WTC11 (cell line): ENCODE measurements at regions not wholly inside any gene's neighbourhood (a gene's known extent, or its start where the extent isn't known, plus 50 kb on each side); places are given as distances from the start of the nearest gene placed in this dataset.

Experiments used
- CTCF ChIP-seq: fragments of 200-600 bp; IDR thresholded peaks from 2 replicates; pipeline ENCODE4 v1.8.0; 2022; ENCODE audit warnings: antibody characterized with exemption
- TF ChIP-seq, protein P1 (sequence below): sonication (generic); formaldehyde crosslinking; IDR thresholded peaks from 2 replicates; pipeline ENCODE4 v1.8.0; 2022; ENCODE audit warnings: missing genetic modification reagents
- TF ChIP-seq, protein P2 (sequence below): sonication (generic); formaldehyde crosslinking; conservative IDR thresholded peaks from 2 replicates; pipeline ENCODE4 v1.8.1; 2022; ENCODE audit warnings: mild to moderate bottlenecking, missing genetic modification reagents

DNA sequence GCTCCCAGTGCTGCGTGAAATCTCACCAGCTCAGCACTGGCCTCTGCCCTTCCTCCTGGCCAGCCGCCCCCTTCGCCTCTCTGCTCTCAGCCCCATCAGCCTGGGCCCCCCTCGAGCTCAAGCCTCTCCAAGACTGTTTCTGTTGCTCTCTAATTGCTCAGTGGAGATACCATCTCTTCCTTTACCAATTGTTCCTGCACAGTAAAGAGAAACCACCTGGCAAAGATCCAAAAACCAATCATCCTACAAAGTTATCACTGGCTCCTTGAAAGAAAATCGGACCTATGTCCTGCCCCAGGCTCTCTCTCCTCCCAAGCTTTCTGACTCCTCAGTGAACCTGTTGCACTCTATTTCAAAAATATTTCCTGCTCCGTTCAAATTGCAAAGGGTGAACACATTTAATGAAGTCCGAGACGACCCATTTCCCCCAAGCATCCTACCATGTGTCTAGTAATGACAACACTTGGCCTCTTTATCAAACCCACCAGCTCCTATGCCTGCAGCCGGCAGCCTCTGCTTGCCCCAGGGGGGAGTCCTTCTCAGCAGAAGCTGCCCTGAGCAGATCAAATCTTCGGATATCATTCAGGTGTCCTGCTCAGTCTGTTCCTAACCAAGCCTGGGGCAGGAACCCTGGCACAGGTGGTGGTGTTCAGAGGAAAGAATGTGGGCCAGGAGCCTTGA is 53.7 kb upstream of the FAM174B start:
- TF ChIP-seq, protein P1, sequence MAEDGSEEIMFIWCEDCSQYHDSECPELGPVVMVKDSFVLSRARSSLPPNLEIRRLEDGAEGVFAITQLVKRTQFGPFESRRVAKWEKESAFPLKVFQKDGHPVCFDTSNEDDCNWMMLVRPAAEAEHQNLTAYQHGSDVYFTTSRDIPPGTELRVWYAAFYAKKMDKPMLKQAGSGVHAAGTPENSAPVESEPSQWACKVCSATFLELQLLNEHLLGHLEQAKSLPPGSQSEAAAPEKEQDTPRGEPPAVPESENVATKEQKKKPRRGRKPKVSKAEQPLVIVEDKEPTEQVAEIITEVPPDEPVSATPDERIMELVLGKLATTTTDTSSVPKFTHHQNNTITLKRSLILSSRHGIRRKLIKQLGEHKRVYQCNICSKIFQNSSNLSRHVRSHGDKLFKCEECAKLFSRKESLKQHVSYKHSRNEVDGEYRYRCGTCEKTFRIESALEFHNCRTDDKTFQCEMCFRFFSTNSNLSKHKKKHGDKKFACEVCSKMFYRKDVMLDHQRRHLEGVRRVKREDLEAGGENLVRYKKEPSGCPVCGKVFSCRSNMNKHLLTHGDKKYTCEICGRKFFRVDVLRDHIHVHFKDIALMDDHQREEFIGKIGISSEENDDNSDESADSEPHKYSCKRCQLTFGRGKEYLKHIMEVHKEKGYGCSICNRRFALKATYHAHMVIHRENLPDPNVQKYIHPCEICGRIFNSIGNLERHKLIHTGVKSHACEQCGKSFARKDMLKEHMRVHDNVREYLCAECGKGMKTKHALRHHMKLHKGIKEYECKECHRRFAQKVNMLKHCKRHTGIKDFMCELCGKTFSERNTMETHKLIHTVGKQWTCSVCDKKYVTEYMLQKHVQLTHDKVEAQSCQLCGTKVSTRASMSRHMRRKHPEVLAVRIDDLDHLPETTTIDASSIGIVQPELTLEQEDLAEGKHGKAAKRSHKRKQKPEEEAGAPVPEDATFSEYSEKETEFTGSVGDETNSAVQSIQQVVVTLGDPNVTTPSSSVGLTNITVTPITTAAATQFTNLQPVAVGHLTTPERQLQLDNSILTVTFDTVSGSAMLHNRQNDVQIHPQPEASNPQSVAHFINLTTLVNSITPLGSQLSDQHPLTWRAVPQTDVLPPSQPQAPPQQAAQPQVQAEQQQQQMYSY (CRISPR knock-in tag), result no peak
- TF ChIP-seq, protein P2, sequence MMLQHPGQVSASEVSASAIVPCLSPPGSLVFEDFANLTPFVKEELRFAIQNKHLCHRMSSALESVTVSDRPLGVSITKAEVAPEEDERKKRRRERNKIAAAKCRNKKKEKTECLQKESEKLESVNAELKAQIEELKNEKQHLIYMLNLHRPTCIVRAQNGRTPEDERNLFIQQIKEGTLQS (CRISPR knock-in tag), result no peak
- TF ChIP-seq CTCF, result no peak
